NOMO-1 treated with DMSO at 0.1 percent for 48 hours (cell line): ENCODE measurements at regions not wholly inside any gene's neighbourhood (a gene's known extent, or its start where the extent isn't known, plus 50 kb on each side); places are given as distances from the start of the nearest gene placed in this dataset.

ENCODE experiments used
- DNase-seq: peaks from one replicate; lab custom pipeline; 2025; ENCODE audit not compliant: unreplicated experiment; lab: John Stamatoyannopoulos, UW

DNA sequence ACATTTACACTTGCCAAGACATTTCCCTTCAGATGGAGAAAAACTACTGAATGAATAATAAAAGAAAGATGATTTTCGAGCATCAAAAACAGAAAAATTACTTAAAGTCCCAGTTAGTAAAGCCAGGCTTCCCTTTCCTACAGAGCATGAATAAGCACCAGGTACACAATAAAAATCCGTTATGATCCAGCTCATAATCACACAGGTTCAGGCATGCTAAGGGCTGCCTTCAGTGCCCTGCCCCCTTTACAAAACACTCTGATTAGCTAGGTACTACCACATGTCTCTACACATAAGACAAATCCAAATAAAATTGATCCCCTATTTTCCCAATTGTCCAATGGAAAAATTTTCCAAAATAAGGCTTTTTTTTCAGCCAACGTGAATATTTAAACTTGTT lies 413.2 kb upstream of the LRATD1 start:
- no peak for DNase-seq

- DNase-seq: no peak
These were observed 412.4 kb upstream of the LRATD1 start for GRCh38 chr2:14220101-14220500.

DNA sequence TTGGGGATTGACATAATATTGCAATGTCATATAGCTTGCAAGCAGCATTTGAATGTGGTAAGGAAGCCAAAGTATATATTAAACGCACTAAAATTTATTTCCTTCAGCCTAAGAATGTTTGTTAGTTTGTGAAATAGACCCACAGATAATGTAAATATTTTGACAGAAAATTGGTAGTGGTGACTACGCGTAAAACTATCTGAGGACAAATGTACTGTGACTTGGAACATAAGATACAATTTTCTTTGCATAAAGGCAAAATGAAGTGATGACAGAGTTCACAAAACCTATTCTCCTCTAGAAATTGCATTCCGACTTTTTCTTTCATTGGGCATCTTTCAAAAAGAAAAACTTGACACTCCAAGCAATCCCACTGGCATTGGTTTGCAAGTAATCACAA lies 411.1 kb upstream of the LRATD1 start:
- no peak for DNase-seq

GRCh38 chr2:14223576-14223975 lies 408.9 kb upstream of the LRATD1 start:
- DNase-seq: no peak

- no peak for DNase-seq
These were observed 401.1 kb upstream of the LRATD1 start for GRCh38 chr2:14231391-14231898.

GRCh38 chr2:14232217-14232616 lies 400.3 kb upstream of the LRATD1 start:
- no peak for DNase-seq

DNA sequence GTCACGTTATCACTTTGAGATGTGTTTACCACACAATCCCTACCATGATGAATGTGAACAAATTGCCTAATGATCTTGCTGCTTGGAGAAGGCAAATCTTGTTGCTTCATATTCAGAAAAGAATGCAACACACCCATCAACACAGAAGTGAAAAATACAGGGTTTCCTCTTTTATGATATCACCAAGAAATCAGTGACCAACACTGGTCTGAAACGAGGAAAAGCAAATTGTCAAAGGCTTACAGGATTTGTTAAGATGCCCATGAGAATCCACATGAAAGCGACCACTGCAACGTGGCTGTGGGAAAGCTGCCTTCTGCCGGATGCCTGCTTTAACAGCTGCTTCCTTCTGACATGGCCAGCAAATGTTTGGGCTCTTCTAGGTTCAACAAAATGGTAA lies 397.6 kb upstream of the LRATD1 start:
- DNase-seq: no peak

DNA sequence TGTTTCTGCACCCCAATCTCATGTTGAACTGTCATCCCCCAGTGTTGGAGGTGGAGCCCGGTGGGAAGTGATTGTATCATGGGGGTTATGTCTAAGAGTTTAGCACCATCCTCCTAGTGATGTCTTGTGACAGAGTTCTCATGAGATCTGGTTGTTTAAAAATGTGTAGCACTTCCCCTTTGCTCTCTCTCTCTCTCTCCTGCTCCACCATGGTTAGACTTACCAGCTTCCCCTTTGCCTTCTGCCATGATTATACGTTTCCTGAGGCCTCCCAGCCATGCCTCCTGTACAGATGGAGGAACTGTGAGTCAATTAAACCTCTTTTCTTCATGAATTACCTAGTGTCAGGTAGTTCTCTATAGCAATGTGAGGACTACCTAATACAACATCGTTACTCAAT lies 396.9 kb upstream of the LRATD1 start:
- peak; percentile 20 for DNase-seq

GRCh38 chr2:14237902-14238301 lies 394.6 kb upstream of the LRATD1 start:
- no peak for DNase-seq

DNA sequence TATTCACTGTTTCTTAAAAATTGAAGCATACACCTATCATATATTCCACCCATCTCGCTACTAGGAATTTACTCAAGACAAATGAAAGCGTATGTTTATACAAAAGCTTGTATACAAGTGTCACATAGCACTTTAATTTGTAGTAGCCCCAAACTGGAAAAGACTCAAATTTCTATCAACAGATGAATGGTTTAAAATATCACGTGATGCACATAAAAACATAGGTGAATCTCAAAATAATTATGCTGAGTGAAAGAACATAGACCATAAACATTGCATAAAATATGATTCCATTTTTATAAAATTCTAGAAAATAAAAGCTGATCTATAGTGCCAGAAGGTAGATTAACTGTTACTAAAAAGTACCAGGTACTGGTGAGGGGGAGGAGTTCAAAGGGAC lies 392.9 kb upstream of the LRATD1 start:
- no peak for DNase-seq

GRCh38 chr2:14240868-14241267 lies 391.6 kb upstream of the LRATD1 start:
- DNase-seq: no peak

DNA sequence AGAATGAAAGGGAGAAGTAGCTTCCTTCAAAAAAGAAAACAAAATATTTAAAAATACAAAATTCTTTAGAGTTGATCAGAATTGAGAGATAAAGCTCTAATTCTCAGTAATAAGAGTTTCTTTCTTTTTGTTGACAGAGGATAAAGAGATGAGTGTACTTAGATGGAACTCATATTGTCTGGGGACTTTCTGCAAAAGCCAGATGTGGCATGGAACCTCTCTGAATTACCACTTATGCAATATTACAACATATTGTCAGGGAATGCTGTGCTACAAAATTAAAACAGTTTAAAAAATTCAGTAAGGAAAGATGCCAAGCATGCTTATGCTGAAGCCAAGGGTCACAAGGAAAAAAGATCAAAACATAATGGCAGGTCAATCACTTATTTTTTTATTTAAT lies 386.6 kb upstream of the LRATD1 start:
- DNase-seq: no peak

DNA sequence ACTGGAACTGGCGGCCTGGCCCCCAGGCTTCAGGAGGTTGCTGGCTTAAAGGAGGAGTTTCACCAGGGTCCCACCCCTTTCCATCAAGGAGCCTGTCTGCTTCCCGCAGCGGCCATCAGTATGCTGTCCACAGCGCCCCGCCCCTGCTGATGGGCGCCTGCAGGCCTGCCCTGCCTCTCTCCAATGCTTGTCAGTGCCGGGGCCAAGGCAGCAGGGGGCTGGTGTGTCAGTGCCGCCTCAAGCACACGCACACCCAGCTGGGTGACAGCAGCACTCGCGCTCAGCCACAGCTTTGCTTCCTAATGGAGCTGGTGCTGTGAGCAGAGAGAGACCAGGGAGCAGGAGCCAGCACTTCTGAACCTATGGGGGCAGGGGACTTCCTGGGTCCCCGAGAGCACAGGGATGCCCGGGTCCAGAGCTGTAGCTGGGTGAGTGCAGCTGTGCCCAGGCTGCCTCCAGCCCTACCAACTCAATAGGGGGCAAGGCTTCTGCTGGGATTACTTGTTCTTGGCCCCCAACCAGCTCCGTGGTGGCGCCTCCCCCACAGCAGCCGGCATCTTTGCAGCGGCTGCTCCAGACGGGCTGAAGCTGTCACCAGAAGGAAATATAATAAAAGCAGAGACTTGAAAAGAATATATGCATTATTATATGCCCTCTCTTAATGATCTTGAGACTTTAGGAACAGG lies 377.2 kb upstream of the LRATD1 start:
- no peak for DNase-seq

DNA sequence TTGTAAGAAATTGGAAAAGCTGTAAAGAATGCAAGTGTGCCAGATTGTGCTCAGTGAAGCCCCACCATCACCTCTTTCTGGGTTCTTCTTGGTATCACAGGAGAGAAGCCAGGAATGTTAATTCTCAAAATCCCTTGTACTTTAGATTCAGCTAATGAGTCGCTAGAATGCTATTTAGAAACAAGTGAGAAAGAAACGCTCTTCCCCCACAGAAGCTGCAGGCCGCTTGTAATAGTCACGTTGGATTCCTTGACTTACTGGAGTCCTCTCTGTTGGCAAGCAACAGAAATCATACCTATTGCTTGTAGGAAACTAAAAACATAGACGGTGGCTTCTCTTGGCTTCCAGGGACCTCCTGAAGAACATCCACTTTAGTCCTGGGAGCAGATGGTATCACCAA lies 375.6 kb upstream of the LRATD1 start:
- no peak for DNase-seq

DNA sequence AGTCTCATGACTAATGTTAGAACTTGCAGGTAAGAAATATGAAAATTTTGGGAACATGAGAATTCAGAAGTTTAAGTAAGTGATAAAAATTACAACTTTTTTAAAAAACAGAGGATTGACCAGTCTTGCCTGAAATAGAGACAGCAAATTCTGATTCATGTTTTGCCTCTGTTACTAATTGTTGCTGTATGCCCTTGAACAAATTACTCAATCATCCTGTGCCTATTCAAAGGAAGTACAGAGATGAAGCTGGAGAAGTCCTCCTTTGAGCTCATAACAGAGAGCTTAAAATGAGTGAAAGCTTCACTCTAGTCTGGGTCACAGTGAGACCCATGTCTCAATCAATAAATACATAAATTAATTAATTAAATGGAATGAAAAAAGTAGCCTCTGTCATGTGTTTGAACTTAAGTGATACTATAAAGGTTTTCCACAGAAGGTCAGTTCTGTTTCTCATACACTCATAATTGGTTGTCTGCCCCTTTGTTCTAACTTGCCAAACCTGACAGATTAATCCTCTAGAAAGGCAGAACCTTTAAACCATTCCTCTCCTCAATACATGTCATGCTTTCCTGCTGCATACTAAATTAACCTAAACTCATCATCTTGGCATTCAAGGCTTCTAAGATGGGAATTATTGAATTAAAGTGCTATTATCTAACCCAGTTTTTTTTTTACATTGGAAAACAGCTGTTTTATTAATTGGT lies 374.6 kb upstream of the LRATD1 start:
- DNase-seq: no peak

DNA sequence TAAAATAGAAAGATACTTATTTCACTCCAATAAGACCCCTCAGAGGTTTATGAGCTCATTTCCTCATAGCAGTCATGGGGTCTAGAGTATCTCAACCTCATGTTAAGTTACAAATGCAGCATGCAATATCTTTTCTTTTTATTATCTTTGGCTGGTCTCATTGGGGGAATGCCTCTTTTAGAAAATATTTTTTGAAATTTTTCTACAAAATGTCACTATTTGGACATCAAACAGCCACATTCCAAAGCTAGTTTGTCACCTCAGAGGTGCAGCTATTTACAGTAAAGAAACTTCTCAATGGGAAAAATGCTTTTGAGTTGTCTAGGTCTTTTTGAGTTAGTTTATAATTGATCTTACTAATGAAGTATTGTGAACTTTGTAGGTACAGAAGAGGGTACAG lies 370.7 kb upstream of the LRATD1 start:
- DNase-seq: no peak

DNA sequence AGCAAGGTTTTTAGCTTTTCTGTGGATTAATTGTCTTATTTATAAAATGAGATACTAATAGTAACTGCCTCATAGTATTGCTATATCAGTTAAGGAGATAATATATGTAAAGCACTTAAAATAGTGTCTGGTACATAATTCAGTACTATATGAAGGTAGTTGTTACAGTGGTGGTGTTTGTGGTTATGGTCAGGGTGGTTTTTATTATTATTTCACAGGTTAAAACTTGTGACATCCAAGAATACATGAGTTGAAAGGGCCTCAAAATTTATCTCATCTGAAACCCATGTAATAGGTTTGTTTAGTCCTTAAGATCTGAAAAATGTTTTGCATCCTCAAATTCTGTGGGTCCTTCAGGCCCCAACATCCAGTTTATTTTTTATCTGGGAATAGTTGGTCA lies 369.5 kb upstream of the LRATD1 start:
- DNase-seq: no peak

DNA sequence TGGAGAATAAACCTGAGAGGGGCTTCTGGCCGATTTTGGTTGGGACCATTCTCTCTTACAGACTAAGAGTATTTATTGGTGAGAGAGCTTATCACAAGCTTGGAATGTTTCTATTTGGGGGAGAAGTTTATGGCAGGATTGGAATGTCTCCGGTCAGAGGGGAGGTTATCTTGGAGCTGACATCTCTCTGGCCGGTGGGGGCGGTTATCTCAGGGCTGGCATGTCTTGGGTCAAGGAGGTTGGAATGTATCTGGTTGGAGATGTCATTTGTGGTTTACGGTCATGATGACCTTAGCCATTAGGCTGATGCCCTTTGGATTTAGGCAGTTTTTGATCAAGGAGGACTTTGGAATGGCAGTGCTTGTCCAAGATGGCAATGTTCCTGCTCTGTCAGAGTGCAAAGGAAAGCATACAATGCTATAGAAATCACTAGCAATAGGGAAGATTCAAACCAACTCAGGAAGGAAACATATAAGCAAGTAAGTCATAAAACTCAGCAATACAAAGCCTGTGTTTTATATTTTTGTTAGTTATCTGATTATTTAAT lies 362.4 kb upstream of the LRATD1 start:
- no peak for DNase-seq

- no peak for DNase-seq
These were observed 360.0 kb upstream of the LRATD1 start for GRCh38 chr2:14272396-14273075.

GRCh38 chr2:14273650-14274049 lies 358.9 kb upstream of the LRATD1 start:
- DNase-seq: no peak

DNA sequence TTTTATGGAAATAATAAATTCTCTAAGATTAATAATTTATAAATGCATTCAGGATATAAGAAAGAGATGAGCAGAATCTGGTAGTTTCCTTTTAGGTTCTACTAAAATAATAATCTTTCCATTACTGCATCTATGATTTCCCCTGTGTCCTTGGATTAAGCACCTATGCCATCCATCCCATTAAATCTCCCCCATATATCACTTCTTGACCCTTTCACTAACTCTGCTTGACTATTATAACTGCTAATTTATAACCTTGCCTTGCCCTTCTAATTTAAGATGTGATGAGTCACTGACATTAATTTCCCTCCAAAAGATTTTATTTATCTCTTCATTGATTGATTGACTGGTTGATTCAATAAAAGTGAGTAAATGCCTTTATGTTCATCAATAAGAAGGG lies 348.3 kb upstream of the LRATD1 start:
- no peak for DNase-seq

- no peak for DNase-seq
These were observed 346.7 kb upstream of the LRATD1 start for GRCh38 chr2:14285812-14286211.
